ENCODE measurements at regions not wholly inside any gene's neighbourhood (a gene's known extent, or its start where the extent isn't known, plus 50 kb on each side); places are given as distances from the start of the nearest gene placed in this dataset.

GRCh38 chr6:113397236-113397635, 459.9 kb upstream of the MARCKS start:
- 72 to 73% methylated on average over 3 of the region's 3 CpGs for WGBS, 2 donors
- ATAC-seq, result no peak
- no peaks in the 10 kb centered on the region for H3K36me3 ChIP-seq
- DNase-seq, result no peak
- no peak for TF ChIP-seq CTCF (IDR thresholded peaks at IDR 0.05)
- H3K4me3 ChIP-seq, result no peak overlapping the region
- peaks cover 0 to 16% (median 0%) of the 10 kb centered on the region in 9 donors for H3K4me1 ChIP-seq
- intact Hi-C loops (cut with DNase I), result loop anchor here in 1 of 10 donors (10.0 kb wide), 1 partner anchor 532 kb away; no protein-coding TSS in a partner anchor
- no peak overlapping the region for H3K27ac ChIP-seq
- no peaks in the 10 kb centered on the region for H3K9me3 ChIP-seq
- H3K27me3 ChIP-seq, result no peaks in the 10 kb centered on the region

- DNase-seq, result no peak
- no peaks in the 10 kb centered on the region for H3K27me3 ChIP-seq
- no peak for TF ChIP-seq CTCF (IDR thresholded peaks at IDR 0.05)
These were observed 455.9 kb upstream of the MARCKS start for GRCh38 chr6:113401231-113401630.

DNA sequence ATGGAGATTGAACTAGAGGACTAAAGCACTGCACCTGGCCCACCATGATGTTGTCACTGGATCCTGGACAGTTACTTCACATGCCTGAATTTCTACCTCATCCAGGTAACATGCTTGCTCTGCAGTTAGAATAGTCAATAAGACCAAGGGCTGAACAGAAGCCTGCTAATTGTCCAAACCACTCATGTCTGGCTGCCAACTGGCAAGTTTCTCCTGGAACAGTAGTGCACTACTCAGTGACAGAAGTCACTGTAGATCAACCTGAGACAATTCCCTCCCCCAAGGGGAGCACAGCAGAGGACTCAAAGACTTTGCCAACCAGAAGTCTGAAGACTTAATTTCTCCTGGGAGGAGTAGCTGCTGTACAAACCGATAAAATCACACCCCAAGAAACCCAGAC, 454.6 kb upstream of the MARCKS start:
- Histone ChIP-seq H3K4me3 (no peak overlapping the region), H3K27me3 (no peaks in the 10 kb centered on the region), H3K4me1 (no peaks in the 10 kb centered on the region), H3K36me3 (no peaks in the 10 kb centered on the region), H3K9me3 (no peaks in the 10 kb centered on the region), H3K27ac (no peak overlapping the region)
- no peak for TF ChIP-seq CTCF (IDR thresholded peaks at IDR 0.05)
- WGBS, 2 donors, result 82 to 83% methylated on average over 1 of the region's 1 CpG
- DNase-seq (peak in 1 of 2 donors; percentile 7), ATAC-seq (peak in 2 of 8 donors; percentile 55 to 61)
- intact Hi-C loops (cut with DNase I), result no loop called here

More at GRCh38 chr6:113401231-113401630, 455.9 kb upstream of the MARCKS start:
- H3K4me3 ChIP-seq, result no peak overlapping the region
- WGBS, 2 donors, result 66 to 72% methylated on average over 2 of the region's 2 CpGs
- no peaks in the 10 kb centered on the region for H3K9me3 ChIP-seq
- intact Hi-C loops (cut with DNase I), result no loop called here
- H3K27ac ChIP-seq, result no peak overlapping the region
- H3K4me1 ChIP-seq, result peaks cover 0 to 8% (median 0%) of the 10 kb centered on the region in 9 donors
- no peaks in the 10 kb centered on the region for H3K36me3 ChIP-seq
- ATAC-seq, result no peak

- Histone ChIP-seq H3K4me1 (no peaks in the 10 kb centered on the region), H3K36me3 (no peaks in the 10 kb centered on the region), H3K4me3 (no peak overlapping the region), H3K9me3 (no peaks in the 10 kb centered on the region), H3K27me3 (no peaks in the 10 kb centered on the region), H3K27ac (no peak overlapping the region)
- 63 to 73% methylated on average over 6 of the region's 6 CpGs for WGBS, 2 donors
- intact Hi-C loops (cut with DNase I), result no loop called here
- ATAC-seq (no peak), DNase-seq (no peak)
- no peak for TF ChIP-seq CTCF (IDR thresholded peaks at IDR 0.05)
These were observed 453.1 kb upstream of the MARCKS start for GRCh38 chr6:113403966-113404595.
